IPS DF 6.9 (cell line): ENCODE measurements at regions not wholly inside any gene's neighbourhood (a gene's known extent, or its start where the extent isn't known, plus 50 kb on each side); places are given as distances from the start of the nearest gene placed in this dataset.

Source experiments
- DNase-seq: peaks from one replicate; pipeline ENCODE4 v3.0.0-alpha.2; 2013; ENCODE audit warnings: low read depth, low spot score
- H3K27ac ChIP-seq: one replicate; pipeline ENCODE4 v1.5.1; 2013; ENCODE audit warnings: low read length, control low read depth
- H3K27me3 ChIP-seq: 2 replicates; pipeline ENCODE4 v1.6.1; 2013; ENCODE audit warnings: mild to moderate bottlenecking, low read length; ENCODE audit not compliant: control insufficient read depth, insufficient read depth
- H3K36me3 ChIP-seq: 2 replicates; pipeline ENCODE4 v1.6.1; 2013; ENCODE audit warnings: low read length; ENCODE audit not compliant: control insufficient read depth, insufficient read depth
- H3K4me1 ChIP-seq: 2 replicates; pipeline ENCODE4 v1.6.1; 2013; ENCODE audit warnings: low read length; ENCODE audit not compliant: control insufficient read depth, insufficient read depth
- H3K4me3 ChIP-seq: 2 replicates; pipeline ENCODE4 v1.5.1; 2013; ENCODE audit warnings: mild to moderate bottlenecking, low read length
- H3K9me3 ChIP-seq: 2 replicates; pipeline ENCODE4 v1.6.1; 2013; ENCODE audit warnings: low read length, inconsistent platforms; ENCODE audit not compliant: control insufficient read depth, insufficient read depth
- whole genome bisulfite sequencing: extraction: QIAGEN DNeasy Blood & Tissue Kit; methylation state at CpG from one replicate; pipeline ENCODE4 v1.1.7; 2013; ENCODE audit warnings: mixed read lengths, missing lambda C conversion rate; ENCODE audit not compliant: insufficient read length, insufficient coverage; 5-methylcytosine and 5-hydroxymethylcytosine counted together

DNA sequence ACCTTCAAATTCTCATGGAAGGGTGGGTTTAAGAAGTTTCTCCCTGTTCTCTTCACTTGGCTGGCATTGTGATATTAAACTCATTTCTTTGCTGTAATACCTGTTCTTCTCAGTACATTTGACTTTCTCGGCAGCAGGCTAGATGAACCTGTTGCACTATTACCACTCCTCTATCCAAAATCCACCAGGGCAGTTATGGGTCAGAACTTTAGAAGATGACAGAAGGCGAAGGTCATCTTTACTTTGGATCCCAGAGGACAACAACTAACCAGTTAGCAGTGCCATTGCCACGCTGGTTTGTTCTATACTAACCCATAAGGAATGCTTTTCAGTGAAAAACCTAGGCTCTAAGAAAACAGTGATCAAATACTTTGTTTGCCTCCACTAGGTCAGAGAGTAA lies 901.0 kb downstream of the TSN start:
- H3K4me1 ChIP-seq: peaks cover 8% of the 10 kb centered on the region
- H3K9me3 ChIP-seq: no peaks in the 10 kb centered on the region
- no peaks in the 10 kb centered on the region for H3K36me3 ChIP-seq
- no peak overlapping the region for H3K4me3 ChIP-seq
- DNase-seq: no peak
- WGBS: no CpG with 5 or more reads among the region's 3 CpGs
- no peaks in the 10 kb centered on the region for H3K27me3 ChIP-seq
- no peak overlapping the region for H3K27ac ChIP-seq

DNA sequence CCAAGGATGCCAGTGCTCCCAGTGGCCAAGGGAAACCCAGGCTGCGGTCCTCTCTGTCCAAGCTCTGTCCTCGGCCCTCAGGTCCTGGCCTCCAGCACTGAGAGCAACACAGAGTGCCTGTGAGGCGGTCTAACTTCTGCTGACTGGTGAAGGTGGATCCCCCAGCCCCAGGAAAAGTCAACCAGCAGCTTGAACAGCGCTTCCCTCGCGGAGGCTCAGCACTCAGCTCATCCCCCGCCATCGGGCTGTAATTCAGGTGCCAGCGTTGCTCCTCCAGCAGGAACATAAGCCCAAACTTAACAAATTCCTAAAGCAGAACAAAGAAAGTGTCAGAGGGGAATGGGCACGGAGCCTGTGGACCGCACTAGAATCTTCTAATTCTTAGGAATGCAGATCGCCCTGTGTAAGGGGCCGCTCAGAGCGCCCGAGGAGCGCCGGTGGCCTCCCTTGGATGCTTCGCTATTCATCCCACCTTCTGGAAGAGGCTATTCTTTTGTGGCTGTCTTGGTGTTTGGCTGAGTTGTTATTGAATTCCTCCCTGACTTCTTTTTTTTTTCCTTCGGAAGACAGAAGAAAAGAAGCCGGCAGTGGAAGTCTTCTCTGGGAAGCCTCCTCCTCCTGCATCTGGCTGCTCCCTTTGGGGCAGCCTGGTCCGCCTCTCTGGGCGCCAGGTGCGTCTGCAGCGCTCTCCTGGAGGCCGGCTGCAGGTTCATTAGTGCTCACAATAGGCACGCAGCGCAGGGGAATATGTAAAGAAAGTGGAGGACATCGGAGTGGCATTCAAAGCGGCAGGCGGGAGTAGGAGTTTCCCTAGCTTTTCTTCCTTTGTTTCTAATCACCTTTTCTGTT lies 905.6 kb downstream of the TSN start:
- Histone ChIP-seq H3K4me1 (peaks cover 7% of the 10 kb centered on the region; the same call in 1 of the 2 replicates), H3K36me3 (no peaks in the 10 kb centered on the region), H3K4me3 (peak overlapping the region; percentile 1; the same call in 1 of the 2 replicates), H3K27me3 (no peaks in the 10 kb centered on the region), H3K27ac (peak overlapping the region; percentile 19), H3K9me3 (no peaks in the 10 kb centered on the region)
- DNase-seq: peak; percentile 48
- no CpG with 5 or more reads among the region's 30 CpGs for WGBS

DNA sequence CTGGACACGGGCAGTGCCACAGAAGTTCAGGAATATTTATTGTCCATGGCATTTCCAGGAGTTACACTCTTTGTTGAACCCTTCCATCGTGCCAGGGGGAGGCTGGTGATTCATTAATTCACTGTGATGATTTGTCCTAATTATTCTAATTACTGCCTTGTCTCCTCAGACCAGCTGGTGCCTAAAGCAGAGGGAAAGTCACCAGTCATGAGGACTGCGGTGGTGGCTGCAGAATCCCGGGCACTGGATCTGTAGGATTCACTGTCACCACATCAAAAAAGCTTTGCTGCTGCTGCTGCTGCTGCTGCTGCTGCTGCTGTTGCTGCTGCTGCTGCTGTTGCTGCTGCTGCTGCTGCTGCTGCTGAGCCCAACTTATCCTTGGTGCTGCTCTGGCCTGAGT lies 908.2 kb downstream of the TSN start:
- Histone ChIP-seq H3K9me3 (no peaks in the 10 kb centered on the region), H3K36me3 (no peaks in the 10 kb centered on the region), H3K4me3 (no peak overlapping the region), H3K27me3 (no peaks in the 10 kb centered on the region), H3K27ac (no peak overlapping the region), H3K4me1 (0 out of 2 replicates have a peak, but pooled peaks cover 2% of the 10 kb centered on the region)
- WGBS: no CpG with 5 or more reads among the region's 4 CpGs
- DNase-seq: no peak

DNA sequence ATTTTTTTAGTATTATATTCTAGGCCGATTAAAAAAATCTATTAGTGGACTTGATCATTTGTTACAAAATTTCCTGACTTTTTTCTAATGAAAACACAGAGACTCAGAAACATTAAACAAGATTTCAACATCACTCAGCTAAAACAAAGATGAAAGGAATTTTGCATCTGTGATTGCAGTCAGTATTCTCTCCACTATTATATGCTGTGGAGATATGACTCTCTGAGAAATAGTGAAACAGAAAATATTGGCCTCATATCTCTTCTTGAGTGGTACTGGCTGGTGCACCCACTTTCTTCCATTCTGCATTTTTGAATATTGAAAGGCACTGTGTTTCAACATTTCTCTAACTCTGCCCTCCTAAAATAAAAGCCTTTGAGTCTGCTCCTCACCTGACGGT lies 914.2 kb downstream of the TSN start:
- WGBS: no CpG with 5 or more reads among the region's 2 CpGs
- Histone ChIP-seq H3K36me3 (no peaks in the 10 kb centered on the region), H3K4me3 (no peak overlapping the region), H3K27ac (no peak overlapping the region), H3K27me3 (no peaks in the 10 kb centered on the region), H3K4me1 (no peaks in the 10 kb centered on the region; the same call in 1 of the 2 replicates), H3K9me3 (no peaks in the 10 kb centered on the region)
- no peak for DNase-seq

DNA sequence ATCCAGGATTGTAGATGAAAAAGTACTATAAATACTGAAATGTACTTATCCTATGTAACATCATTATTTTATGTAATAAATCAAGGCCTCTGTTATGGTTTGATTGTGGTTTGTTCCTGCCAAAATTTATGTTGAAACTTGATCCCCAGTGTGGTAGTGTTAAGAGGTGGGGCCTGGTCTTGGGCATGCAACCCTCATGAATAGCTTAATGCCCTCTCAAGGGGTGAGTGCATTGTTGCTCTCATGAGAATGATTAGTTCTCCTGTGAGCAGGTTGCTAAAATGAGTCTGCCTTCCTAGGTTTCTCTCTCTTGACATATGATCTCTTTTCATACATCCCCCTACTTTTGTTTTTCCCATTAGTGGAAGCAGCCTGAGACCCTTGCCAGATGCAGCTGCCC lies 915.4 kb downstream of the TSN start:
- no peaks in the 10 kb centered on the region for H3K9me3 ChIP-seq
- H3K4me3 ChIP-seq: no peak overlapping the region
- H3K36me3 ChIP-seq: no peaks in the 10 kb centered on the region
- H3K4me1 ChIP-seq: no peaks in the 10 kb centered on the region; the same call in 1 of the 2 replicates
- H3K27me3 ChIP-seq: no peaks in the 10 kb centered on the region
- H3K27ac ChIP-seq: no peak overlapping the region
- DNase-seq: no peak

DNA sequence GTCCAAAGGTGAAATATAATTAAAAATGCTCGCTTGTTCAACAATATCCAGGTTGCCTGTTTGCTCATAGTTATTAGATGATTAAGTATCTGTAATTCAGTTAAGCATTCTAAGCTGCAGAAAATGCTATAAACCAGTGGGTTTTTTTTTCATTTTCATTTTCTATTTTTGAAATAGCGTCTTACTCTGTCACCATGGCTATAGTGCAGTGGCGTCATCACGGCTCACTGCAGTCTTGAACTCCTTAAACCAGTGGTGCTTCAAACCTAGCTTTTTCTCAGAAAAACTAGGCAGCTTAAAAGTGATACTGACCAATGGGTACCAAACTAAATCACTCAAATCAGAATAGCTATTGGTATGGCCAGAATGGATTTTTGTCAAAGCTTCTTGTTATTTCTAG lies 925.2 kb downstream of the TSN start:
- Histone ChIP-seq H3K4me1 (no peaks in the 10 kb centered on the region), H3K4me3 (no peak overlapping the region), H3K27ac (no peak overlapping the region), H3K36me3 (no peaks in the 10 kb centered on the region), H3K27me3 (no peaks in the 10 kb centered on the region), H3K9me3 (no peaks in the 10 kb centered on the region)
- WGBS: no CpG with 5 or more reads among the region's 4 CpGs
- no peak for DNase-seq

DNA sequence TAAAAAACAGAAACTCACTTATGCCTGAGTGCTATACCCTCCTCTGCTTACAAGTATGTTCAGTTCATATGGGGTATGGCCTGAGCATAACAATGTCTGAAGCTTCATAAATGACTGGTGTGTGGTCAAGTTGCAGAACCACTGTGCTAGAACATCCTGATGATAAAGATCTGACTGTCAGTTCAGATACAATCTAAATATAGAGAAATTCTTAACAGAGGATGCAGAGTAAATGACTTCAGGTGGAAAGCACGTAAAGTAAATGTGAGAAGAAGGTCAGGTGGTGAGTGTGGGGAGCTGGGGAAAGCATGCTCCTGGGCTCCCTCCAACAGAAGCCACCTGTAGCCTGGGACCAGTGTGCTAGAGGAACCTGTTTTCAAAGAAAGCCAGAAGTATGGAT lies 926.2 kb downstream of the TSN start:
- H3K27ac ChIP-seq: no peak overlapping the region
- no peaks in the 10 kb centered on the region for H3K36me3 ChIP-seq
- no CpG with 5 or more reads among the region's 1 CpG for WGBS
- H3K4me1 ChIP-seq: no peaks in the 10 kb centered on the region
- no peak for DNase-seq
- H3K4me3 ChIP-seq: no peak overlapping the region
- no peaks in the 10 kb centered on the region for H3K9me3 ChIP-seq
- no peaks in the 10 kb centered on the region for H3K27me3 ChIP-seq

DNA sequence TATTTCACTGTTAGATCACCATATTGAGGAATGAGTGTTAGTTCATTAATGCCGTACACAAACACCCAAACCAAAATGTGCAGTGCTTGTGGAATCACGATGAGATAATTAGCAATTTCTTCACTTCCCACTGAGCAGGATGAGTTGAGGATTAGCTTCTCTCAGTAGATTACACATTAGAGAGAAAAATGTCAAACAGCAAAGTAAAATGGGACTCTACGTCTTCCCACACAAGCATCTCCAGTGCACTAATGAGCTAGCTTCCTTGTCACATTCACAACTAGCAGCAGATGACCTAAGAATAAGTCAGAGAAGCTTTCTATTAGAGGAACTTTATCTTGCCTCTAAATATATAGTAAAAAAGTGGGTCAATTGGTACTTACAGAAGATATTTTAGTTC lies 926.9 kb downstream of the TSN start:
- no peaks in the 10 kb centered on the region for H3K4me1 ChIP-seq

DNA sequence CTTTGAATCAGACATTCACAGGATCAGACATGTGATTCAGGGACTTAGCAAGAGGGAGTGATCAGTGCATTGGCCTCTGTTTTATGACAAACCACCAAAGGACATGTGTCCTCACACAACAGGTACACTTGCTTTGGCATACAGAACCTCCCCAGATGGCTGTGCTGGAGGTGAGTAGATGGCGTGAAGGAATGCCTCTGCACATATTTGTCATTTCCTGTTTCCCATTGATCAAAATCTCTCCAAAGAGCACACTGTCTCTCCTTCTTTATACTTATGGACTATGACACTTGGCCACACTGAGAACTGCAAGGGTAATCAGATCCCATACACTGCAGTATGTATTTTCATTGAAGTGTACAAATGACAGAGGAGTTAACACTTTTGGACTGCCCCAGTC lies 927.6 kb downstream of the TSN start:
- DNase-seq: no peak
- Histone ChIP-seq H3K4me1 (no peaks in the 10 kb centered on the region), H3K9me3 (no peaks in the 10 kb centered on the region), H3K4me3 (no peak overlapping the region), H3K36me3 (no peaks in the 10 kb centered on the region), H3K27ac (no peak overlapping the region), H3K27me3 (no peaks in the 10 kb centered on the region)
- no CpG with 5 or more reads among the region's 1 CpG for WGBS

More for the DNA sequence above, 926.9 kb downstream of the TSN start:
- Histone ChIP-seq H3K27me3 (no peaks in the 10 kb centered on the region), H3K9me3 (no peaks in the 10 kb centered on the region), H3K4me3 (no peak overlapping the region), H3K27ac (no peak overlapping the region), H3K36me3 (no peaks in the 10 kb centered on the region)
- no CpG with 5 or more reads among the region's 3 CpGs for WGBS
- DNase-seq: no peak

DNA sequence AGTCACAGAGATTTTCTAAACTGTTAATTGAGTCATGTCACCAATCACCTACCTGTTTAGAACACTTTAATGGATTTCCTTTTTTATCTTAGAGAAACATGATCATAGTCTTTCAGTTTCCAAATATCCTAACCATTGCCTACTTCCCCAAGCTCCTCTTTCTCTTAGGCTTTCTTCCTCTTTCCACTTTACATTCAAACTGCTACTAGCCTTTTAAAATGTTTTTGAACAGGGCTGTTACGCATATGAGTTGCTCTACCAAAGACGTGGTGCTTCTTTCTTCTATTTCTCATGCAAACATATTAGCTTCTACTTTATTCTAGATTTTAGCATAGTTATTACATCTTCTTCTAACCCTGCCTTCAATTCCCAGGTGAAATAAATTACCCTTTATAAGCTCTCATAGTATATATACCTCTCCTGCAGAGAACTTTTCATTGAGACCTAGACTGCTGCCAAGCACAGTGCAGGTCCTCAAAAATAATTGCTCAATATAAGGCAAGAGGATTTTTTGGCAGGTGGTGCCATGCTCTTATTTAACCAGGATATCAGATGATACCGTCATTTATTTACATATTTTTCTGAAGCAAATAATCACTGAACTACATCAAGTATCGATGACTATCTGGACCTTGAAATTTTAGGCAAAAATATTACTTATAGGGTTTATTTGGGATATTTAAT lies 937.1 kb downstream of the TSN start:
- no peak overlapping the region for H3K4me3 ChIP-seq
- H3K9me3 ChIP-seq: no peaks in the 10 kb centered on the region
- DNase-seq: no peak
- WGBS: no CpG with 5 or more reads among the region's 4 CpGs
- no peaks in the 10 kb centered on the region for H3K27me3 ChIP-seq
- no peak overlapping the region for H3K27ac ChIP-seq
- no peaks in the 10 kb centered on the region for H3K4me1 ChIP-seq
- no peaks in the 10 kb centered on the region for H3K36me3 ChIP-seq
